ENCODE measurements at regions not wholly inside any gene's neighbourhood (a gene's known extent, or its start where the extent isn't known, plus 50 kb on each side); places are given as distances from the start of the nearest gene placed in this dataset.

- Mint-ChIP-seq H3K36me3 (ENCODE audit: insufficient read depth in 1 of 3, low read depth in 3 of 3) (no peaks in the 10 kb centered on the region), H3K27ac (no peak overlapping the region), H3K4me1 (peaks cover 0 to 4% of the 10 kb centered on the region in 2 experiments; a peak in 1 of 4 replicates), H3K9me3 (no peaks in the 10 kb centered on the region), H3K4me3 (peak overlapping the region in 1 of 2 experiments; percentile 25; a peak in 1 of 5 replicates), H3K27me3 (ENCODE audit: low read depth) (peaks cover 4% of the 10 kb centered on the region)
- Histone ChIP-seq H3K9me3 (ENCODE audit: control insufficient read depth, low read depth, low read length) (no peaks in the 10 kb centered on the region), H2BK120ac (ENCODE audit: low read depth, low read length, poor library complexity, severe bottlenecking) (no peak overlapping the region), H4K91ac (ENCODE audit: insufficient read length, low read depth, low read length) (no peak overlapping the region), H3K56ac (ENCODE audit: insufficient read length, low read depth, low read length) (no peak overlapping the region), H3K79me2 (ENCODE audit: insufficient read depth, low read length) (no peaks in the 10 kb centered on the region), H2BK15ac (ENCODE audit: low read depth, low read length) (no peak overlapping the region), H3K9ac (ENCODE audit: extremely low read depth, insufficient read length, low read length) (no peak overlapping the region), H3K79me1 (ENCODE audit: insufficient read depth, low read depth, low read length, poor library complexity, severe bottlenecking) (no peaks in the 10 kb centered on the region), H3K23me2 (ENCODE audit: insufficient read length, low read depth, low read length, poor library complexity, severe bottlenecking) (no peaks in the 10 kb centered on the region), H2AK5ac (ENCODE audit: insufficient read length, low read length) (no peak overlapping the region), H2BK5ac (ENCODE audit: insufficient read length, low read length) (no peak overlapping the region), H4K20me1 (ENCODE audit: control insufficient read depth, insufficient read depth, insufficient read length) (no peaks in the 10 kb centered on the region), H3K14ac (ENCODE audit: insufficient read depth, low read length) (no peak overlapping the region), H3K4me2 (ENCODE audit: insufficient read depth, insufficient read length, low read length) (no peak overlapping the region), H3K27me3 (ENCODE audit: insufficient read depth, low read length) (no peaks in the 10 kb centered on the region), H4K8ac (replicated peaks; ENCODE audit: insufficient read length, low read depth, low read length) (no peak overlapping the region), H3K23ac (ENCODE audit: insufficient read length, low read depth, low read length) (no peak overlapping the region), H2AFZ (ENCODE audit: low read length) (no peak overlapping the region), H4K5ac (ENCODE audit: insufficient read length, low read depth, low read length) (no peak overlapping the region), H3K18ac (ENCODE audit: insufficient read length, low read depth, low read length) (no peak overlapping the region), H2BK12ac (ENCODE audit: insufficient read length, low read depth, low read length) (no peak overlapping the region), H3K4ac (ENCODE audit: low read depth, low read length) (no peak overlapping the region), H3K4me1 (ENCODE audit: insufficient read depth, low read length) (no peaks in the 10 kb centered on the region), H3K27ac (ENCODE audit: insufficient read length, low read depth, low read length) (no peak overlapping the region), H2BK20ac (ENCODE audit: low read depth, low read length, poor library complexity, severe bottlenecking) (no peak overlapping the region), H3T11ph (ENCODE audit: low read length) (no peak overlapping the region)
- no peak for DNase-seq
- no CpG with 5 or more reads among the region's 9 CpGs for WGBS (ENCODE audit: extremely low coverage, insufficient read length, low lambda C conversion rate)
- no peak for TF ChIP-seq CTCF (conservative IDR thresholded peaks at IDR 0.05)
Observed at GRCh38 chr13:21875116-21875515, 204.2 kb downstream of the FGF9 start.
